Stomach (tissue), 4 donors: ENCODE measurements at regions not wholly inside any gene's neighbourhood (a gene's known extent, or its start where the extent isn't known, plus 50 kb on each side); places are given as distances from the start of the nearest gene placed in this dataset.

ENCODE experiments used
- POLR2A ChIP-seq, 4 donors: fragments of 450-650 bp; IDR thresholded peaks; one replicate each; pipeline ENCODE4 v1.6.1; 2016; ENCODE audit warnings: antibody characterized with exemption in 4 of 4, control low read depth in 2 of 4, mild to moderate bottlenecking in 1 of 4, moderate library complexity in 1 of 4
- POLR2AphosphoS5 ChIP-seq, 3 donors: sonication (generic); formaldehyde crosslinking; IDR thresholded peaks; one replicate each; pipeline ENCODE4 v1.6.1; 2016; ENCODE audit warnings: antibody characterized with exemption in 3 of 3
- TF ChIP-seq, protein P1 (sequence below), 7 experiments: fragments of 450-650 bp in 4 of 7; fragments of 200-600 bp in 3 of 7; sonication (generic) in 3 of 7; IDR thresholded peaks; one replicate each; pipeline ENCODE4 v1.5.1; 2016 to 2019; ENCODE audit warnings: antibody characterized with exemption in 7 of 7, control low read depth in 2 of 7, mild to moderate bottlenecking in 1 of 7

DNA sequence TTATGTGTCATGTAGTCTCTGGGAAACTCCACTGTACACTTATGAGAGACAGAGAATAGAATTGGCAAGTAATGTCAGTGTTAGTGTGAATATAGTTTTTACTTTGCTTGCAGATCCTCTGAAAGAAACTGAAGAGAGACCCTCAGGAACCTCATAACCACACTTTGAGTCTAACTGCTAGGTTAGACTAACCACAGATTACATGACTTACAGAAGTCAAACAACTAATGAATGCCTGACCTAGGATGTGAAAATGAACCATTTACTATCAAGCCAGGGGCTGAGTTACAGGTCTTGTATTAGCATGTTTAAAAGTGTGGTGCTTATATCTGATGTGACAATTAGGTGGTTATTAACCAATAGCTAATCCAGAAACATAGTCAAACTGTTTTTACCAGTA lies 280.4 kb upstream of the LRATD1 start:
- TF ChIP-seq, protein P1, sequence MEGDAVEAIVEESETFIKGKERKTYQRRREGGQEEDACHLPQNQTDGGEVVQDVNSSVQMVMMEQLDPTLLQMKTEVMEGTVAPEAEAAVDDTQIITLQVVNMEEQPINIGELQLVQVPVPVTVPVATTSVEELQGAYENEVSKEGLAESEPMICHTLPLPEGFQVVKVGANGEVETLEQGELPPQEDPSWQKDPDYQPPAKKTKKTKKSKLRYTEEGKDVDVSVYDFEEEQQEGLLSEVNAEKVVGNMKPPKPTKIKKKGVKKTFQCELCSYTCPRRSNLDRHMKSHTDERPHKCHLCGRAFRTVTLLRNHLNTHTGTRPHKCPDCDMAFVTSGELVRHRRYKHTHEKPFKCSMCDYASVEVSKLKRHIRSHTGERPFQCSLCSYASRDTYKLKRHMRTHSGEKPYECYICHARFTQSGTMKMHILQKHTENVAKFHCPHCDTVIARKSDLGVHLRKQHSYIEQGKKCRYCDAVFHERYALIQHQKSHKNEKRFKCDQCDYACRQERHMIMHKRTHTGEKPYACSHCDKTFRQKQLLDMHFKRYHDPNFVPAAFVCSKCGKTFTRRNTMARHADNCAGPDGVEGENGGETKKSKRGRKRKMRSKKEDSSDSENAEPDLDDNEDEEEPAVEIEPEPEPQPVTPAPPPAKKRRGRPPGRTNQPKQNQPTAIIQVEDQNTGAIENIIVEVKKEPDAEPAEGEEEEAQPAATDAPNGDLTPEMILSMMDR (IDR thresholded peaks at IDR 0.05), result no peak
- TF ChIP-seq POLR2A (IDR thresholded peaks at IDR 0.05), result no peak
- no peak for TF ChIP-seq POLR2AphosphoS5 (IDR thresholded peaks at IDR 0.05)
